GM06990 (cell line): ENCODE measurements at regions not wholly inside any gene's neighbourhood (a gene's known extent, or its start where the extent isn't known, plus 50 kb on each side); places are given as distances from the start of the nearest gene placed in this dataset.

Experiments
- DNase-seq: peaks from one replicate; pipeline ENCODE4 v3.0.0-alpha.2; 2011; ENCODE audit not compliant: insufficient read length; ENCODE audit errors: extremely low read depth
- H3K27me3 ChIP-seq: replicated peaks from 2 replicates; pipeline ENCODE4 v1.6.0; 2011; ENCODE audit warnings: low read length; ENCODE audit not compliant: control insufficient read depth, insufficient read depth
- H3K36me3 ChIP-seq: 2 replicates; pipeline ENCODE4 v1.5.1; 2011; ENCODE audit warnings: low read length; ENCODE audit not compliant: control insufficient read depth, insufficient read depth
- H3K4me3 ChIP-seq: replicated peaks from 2 replicates; pipeline ENCODE4 v1.5.1; 2011; ENCODE audit warnings: low read depth, mild to moderate bottlenecking, control low read depth, low read length
- TF ChIP-seq, protein P1 (sequence below): IDR thresholded peaks from 2 replicates; pipeline ENCODE4 v1.5.1; 2011; ENCODE audit warnings: low read length, control low read depth, mild to moderate bottlenecking, inconsistent platforms; ENCODE audit not compliant: insufficient read depth, poor library complexity, severe bottlenecking

DNA sequence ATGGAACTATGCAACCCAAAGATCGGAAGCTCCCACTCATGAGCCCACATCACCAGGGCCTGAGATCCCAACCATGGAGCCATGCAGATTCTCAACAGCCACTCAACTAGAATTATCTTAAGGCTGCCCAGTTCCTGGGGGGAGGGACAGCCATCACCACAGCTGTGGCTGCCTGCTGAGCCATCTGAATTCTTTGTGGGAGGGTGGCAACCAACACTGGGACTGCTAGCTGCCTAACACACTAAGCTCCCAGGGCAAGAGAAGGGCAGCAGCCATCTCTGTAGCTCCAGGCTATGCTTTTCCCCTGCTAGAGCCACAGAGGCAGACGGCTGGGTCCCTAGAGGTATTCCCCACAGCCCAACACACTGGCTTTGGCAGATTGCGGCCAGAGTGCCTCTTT lies 251.3 kb upstream of the GRAMD2B start:
- H3K36me3 ChIP-seq = no peaks in the 10 kb centered on the region
- TF ChIP-seq, protein P1, sequence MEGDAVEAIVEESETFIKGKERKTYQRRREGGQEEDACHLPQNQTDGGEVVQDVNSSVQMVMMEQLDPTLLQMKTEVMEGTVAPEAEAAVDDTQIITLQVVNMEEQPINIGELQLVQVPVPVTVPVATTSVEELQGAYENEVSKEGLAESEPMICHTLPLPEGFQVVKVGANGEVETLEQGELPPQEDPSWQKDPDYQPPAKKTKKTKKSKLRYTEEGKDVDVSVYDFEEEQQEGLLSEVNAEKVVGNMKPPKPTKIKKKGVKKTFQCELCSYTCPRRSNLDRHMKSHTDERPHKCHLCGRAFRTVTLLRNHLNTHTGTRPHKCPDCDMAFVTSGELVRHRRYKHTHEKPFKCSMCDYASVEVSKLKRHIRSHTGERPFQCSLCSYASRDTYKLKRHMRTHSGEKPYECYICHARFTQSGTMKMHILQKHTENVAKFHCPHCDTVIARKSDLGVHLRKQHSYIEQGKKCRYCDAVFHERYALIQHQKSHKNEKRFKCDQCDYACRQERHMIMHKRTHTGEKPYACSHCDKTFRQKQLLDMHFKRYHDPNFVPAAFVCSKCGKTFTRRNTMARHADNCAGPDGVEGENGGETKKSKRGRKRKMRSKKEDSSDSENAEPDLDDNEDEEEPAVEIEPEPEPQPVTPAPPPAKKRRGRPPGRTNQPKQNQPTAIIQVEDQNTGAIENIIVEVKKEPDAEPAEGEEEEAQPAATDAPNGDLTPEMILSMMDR = no peak
- H3K27me3 ChIP-seq = no peaks in the 10 kb centered on the region
- H3K4me3 ChIP-seq = no peak overlapping the region
- DNase-seq = no peak

DNA sequence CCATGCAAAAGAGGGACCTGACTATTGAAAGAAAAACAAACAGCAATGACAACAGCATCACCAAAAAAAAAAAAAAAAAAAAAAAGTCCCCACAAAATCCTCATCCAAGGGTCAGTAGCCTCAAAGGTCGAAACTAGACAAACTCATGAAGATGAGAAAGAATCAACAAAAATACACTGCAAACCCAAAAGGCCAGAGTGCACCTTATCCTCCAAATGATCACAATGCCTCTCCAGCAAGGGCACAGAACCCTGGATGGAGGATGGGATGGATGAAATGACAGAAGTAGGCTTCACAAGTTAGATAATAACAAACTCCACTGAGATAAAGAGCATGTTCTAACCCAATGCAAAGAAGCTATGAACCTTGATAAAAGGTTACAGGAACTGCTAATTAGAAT lies 250.4 kb upstream of the GRAMD2B start:
- Histone ChIP-seq H3K27me3 (no peaks in the 10 kb centered on the region), H3K4me3 (no peak overlapping the region), H3K36me3 (no peaks in the 10 kb centered on the region)
- no peak for DNase-seq
- TF ChIP-seq, protein P1 = no peak

DNA sequence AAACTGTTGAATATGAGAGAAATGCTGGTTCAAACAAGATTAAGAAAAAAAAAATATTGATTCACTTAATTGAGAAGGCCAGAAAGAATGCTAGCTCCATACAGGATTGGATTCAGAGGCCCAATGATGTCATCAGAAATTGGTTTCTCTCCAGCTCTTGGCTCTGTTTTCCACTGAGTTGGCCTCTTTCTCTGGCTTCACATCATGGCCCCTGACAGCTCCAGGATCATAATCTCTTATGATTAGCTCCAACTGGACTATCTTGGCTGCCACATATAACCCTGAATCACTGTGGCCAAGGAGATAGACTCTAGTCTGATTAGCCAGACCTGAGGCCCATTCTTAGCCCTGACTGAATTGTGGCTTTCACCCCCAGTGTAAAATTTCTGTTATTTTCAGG lies 244.7 kb upstream of the GRAMD2B start:
- Histone ChIP-seq H3K36me3 (no peaks in the 10 kb centered on the region), H3K4me3 (no peak overlapping the region), H3K27me3 (no peaks in the 10 kb centered on the region)
- TF ChIP-seq, protein P1 = no peak
- no peak for DNase-seq

DNA sequence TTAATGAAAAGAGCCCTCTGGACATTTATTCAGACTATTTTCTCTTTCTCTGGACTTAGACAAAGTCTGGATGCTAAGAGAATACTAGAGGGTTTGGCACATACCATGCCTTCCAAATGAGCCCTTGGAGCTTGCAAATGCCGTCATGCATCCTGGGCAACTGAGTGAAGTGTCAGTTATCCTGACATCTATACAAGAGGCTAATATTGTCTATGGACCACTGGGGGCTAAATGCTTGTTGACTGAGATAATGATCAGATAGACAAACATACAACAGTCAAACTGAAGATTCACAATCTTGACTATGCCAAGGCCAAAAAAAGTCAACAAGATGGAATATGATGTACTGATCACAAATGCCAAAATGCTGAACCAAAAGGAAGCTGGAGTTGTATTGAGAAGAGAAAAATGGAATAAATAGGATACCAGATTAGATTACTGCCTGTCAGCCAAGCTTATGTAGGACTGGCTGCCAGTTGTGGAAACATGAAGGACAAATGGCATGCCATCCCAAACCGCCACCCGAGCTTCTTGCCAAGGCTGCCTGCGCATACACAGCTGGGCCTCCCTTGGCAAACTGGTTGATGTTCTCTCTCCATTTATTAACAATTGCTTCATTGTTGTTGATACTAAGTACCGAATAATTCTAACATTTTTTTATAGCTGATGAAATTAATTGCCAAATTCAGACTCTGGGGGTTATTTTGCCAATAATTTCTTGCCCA lies 240.1 kb upstream of the GRAMD2B start:
- no peak for DNase-seq
- TF ChIP-seq, protein P1 = no peak
- Histone ChIP-seq H3K4me3 (no peak overlapping the region), H3K27me3 (no peaks in the 10 kb centered on the region), H3K36me3 (no peaks in the 10 kb centered on the region)

DNA sequence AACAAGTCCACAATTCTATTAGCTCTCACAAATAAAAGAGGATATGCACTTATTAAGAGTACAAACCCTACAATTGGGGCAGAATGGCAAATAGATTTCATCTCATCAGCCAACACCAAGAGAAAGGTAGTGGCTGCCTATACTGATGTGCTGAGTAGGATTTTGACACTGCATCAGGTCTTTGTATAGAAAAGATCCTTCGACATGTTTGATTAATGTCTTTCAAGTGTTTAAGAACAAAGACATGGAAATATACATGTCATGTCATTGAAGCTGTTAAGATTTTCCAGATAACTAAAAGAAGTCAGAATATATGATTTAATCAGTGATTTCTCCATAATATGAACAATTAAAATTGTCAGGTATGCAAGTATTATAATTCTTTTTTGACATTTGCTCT lies 238.7 kb upstream of the GRAMD2B start:
- no peak for DNase-seq
- TF ChIP-seq, protein P1 = no peak
- Histone ChIP-seq H3K27me3 (no peaks in the 10 kb centered on the region), H3K4me3 (no peak overlapping the region), H3K36me3 (no peaks in the 10 kb centered on the region)

DNA sequence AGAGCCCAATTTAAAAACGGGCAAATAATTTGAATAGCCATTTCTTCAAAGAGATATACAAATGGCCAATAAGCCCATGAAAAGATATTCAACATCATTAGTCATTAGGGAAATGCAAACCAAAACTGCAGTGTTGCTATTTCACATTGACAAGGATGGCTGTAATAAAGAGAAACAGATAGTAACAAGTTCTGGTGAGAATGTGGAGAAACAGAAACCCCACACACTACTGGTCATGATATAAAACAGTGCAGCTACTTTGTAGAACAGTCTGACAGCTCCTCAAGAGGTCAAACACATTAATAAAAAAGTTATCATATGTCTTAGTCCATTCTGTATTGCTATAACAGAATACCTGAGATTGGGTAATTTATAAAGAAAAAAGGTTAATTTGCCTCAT lies 237.0 kb upstream of the GRAMD2B start:
- Histone ChIP-seq H3K36me3 (no peaks in the 10 kb centered on the region), H3K4me3 (no peak overlapping the region), H3K27me3 (no peaks in the 10 kb centered on the region)
- DNase-seq = no peak
- TF ChIP-seq, protein P1 = no peak
